ENCODE measurements at regions not wholly inside any gene's neighbourhood (a gene's known extent, or its start where the extent isn't known, plus 50 kb on each side); places are given as distances from the start of the nearest gene placed in this dataset.

DNA sequence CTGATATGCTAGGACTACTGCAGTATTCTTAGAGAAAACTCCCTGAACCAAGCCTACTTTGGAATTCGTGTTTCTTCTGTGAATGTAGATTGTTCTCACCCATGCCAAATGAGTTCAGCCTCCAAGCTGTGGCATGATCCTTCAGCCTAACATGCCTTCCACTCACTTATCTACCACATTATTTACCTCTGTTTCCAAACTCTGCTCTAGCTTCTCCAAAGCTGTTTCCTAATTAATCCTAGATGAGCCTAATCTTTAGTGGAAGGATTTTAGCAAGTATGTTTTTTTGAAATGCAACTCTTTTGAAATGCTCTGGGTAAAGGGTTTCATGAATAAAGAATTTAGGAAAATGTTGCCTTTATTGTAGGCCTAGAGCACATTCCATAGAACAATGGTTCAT is 152.9 kb upstream of the MMADHC start:
- TF ChIP-seq, protein P1, sequence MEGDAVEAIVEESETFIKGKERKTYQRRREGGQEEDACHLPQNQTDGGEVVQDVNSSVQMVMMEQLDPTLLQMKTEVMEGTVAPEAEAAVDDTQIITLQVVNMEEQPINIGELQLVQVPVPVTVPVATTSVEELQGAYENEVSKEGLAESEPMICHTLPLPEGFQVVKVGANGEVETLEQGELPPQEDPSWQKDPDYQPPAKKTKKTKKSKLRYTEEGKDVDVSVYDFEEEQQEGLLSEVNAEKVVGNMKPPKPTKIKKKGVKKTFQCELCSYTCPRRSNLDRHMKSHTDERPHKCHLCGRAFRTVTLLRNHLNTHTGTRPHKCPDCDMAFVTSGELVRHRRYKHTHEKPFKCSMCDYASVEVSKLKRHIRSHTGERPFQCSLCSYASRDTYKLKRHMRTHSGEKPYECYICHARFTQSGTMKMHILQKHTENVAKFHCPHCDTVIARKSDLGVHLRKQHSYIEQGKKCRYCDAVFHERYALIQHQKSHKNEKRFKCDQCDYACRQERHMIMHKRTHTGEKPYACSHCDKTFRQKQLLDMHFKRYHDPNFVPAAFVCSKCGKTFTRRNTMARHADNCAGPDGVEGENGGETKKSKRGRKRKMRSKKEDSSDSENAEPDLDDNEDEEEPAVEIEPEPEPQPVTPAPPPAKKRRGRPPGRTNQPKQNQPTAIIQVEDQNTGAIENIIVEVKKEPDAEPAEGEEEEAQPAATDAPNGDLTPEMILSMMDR (IDR thresholded peaks at IDR 0.05; ENCODE audit: low read length) = no peak
- TF ChIP-seq EZH2 (IDR thresholded peaks at IDR 0.05; ENCODE audit: borderline replicate concordance, low read length) = no peak
